NCI-H187 (cell line): ENCODE measurements at regions not wholly inside any gene's neighbourhood (a gene's known extent, or its start where the extent isn't known, plus 50 kb on each side); places are given as distances from the start of the nearest gene placed in this dataset.

Experiments
- DNase-seq, 2 experiments: peaks; one replicate each; lab custom pipeline; 2025; lab: John Stamatoyannopoulos, UW

- no peak for DNase-seq
Observed at GRCh38 chr1:172980971-172981370, 69.8 kb downstream of the TNFSF18 start.
